ENCODE measurements at regions not wholly inside any gene's neighbourhood (a gene's known extent, or its start where the extent isn't known, plus 50 kb on each side); places are given as distances from the start of the nearest gene placed in this dataset.

GRCh38 chr6:25165177-25165576, 114.0 kb upstream of the CARMIL1 start:
- TF ChIP-seq POU6F1 (CRISPR knock-in tag; IDR thresholded peaks at IDR 0.05; ENCODE audit: borderline replicate concordance, low read depth) (no peak), PATZ1 (CRISPR knock-in tag; IDR thresholded peaks at IDR 0.05; ENCODE audit: borderline replicate concordance) (no peak), CREB5 (CRISPR knock-in tag; IDR thresholded peaks at IDR 0.05; ENCODE audit: low read depth) (no peak), GLIS3 (CRISPR knock-in tag; IDR thresholded peaks at IDR 0.05) (no peak), SNAI2 (CRISPR knock-in tag; IDR thresholded peaks at IDR 0.05) (no peak), ZFP3 (CRISPR knock-in tag; IDR thresholded peaks at IDR 0.05) (no peak), CSRNP3 (CRISPR knock-in tag; IDR thresholded peaks at IDR 0.05) (no peak), TOX (CRISPR knock-in tag; IDR thresholded peaks at IDR 0.05; ENCODE audit: borderline replicate concordance) (no peak), OSR1 (CRISPR knock-in tag; IDR thresholded peaks at IDR 0.05) (no peak), RARB (CRISPR knock-in tag; IDR thresholded peaks at IDR 0.05) (no peak), ZNF8 (CRISPR knock-in tag; IDR thresholded peaks at IDR 0.05) (no peak)

All from SK-N-SH treated with all-trans-retinoic acid at 6 μM for 48 hours (cell line).